BJ (cell line): ENCODE measurements at regions not wholly inside any gene's neighbourhood (a gene's known extent, or its start where the extent isn't known, plus 50 kb on each side); places are given as distances from the start of the nearest gene placed in this dataset.

Experiments used
- CTCF ChIA-PET: fragments of 350-600 bp; formaldehyde crosslinking; extraction: SDS; loops from one replicate; lab custom pipeline; 2021; ENCODE audit warnings: antibody characterized with exemption, inconsistent platforms; lab: Yijun Ruan, JAX
- POLR2A ChIA-PET: fragments of 300-600 bp; sonication (Branson Sonifier 250); formaldehyde crosslinking; extraction: SDS; loops from one replicate; lab custom pipeline; 2021; ENCODE audit warnings: antibody characterized with exemption; lab: Charles Lee
- DNase-seq: peaks from one replicate; pipeline ENCODE4 v3.0.0-alpha.2; 2011; ENCODE audit warnings: low read depth
- H3K27me3 ChIP-seq: 2 replicates; pipeline ENCODE4 v1.6.0; 2011; ENCODE audit warnings: low read length; ENCODE audit not compliant: control insufficient read depth, insufficient read depth
- H3K36me3 ChIP-seq: 2 replicates; pipeline ENCODE4 v1.5.1; 2011; ENCODE audit warnings: low read length; ENCODE audit not compliant: control insufficient read depth, insufficient read depth
- H3K4me3 ChIP-seq: 2 replicates; pipeline ENCODE4 v1.5.1; 2011; ENCODE audit warnings: low read depth, mild to moderate bottlenecking, control low read depth, low read length
- TF ChIP-seq, protein P1 (sequence below): IDR thresholded peaks from 2 replicates; pipeline ENCODE4 v1.5.1; 2011; ENCODE audit warnings: low read depth, mild to moderate bottlenecking, control low read depth, inconsistent platforms, low read length, moderate library complexity; ENCODE audit not compliant: insufficient read depth

DNA sequence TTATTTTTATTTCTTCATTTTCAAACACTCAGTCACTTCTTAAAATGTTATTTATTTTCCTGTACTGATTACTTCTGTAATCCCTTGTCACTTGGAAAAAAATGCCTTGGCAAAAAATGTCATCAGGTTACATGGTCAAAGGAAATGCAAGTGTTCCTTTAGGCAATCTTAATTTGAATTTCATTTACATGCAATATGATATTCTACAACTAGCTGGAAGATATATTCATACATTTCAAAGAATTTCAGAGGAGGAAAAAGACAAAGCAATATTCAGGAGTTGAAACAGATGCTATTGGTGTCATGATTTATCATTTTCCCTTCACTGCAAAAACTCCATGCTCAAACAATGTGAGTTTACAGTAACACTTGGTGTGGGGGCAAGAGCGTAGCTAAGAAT lies 1316.6 kb downstream of the FSTL5 start:
- TF ChIP-seq, protein P1, sequence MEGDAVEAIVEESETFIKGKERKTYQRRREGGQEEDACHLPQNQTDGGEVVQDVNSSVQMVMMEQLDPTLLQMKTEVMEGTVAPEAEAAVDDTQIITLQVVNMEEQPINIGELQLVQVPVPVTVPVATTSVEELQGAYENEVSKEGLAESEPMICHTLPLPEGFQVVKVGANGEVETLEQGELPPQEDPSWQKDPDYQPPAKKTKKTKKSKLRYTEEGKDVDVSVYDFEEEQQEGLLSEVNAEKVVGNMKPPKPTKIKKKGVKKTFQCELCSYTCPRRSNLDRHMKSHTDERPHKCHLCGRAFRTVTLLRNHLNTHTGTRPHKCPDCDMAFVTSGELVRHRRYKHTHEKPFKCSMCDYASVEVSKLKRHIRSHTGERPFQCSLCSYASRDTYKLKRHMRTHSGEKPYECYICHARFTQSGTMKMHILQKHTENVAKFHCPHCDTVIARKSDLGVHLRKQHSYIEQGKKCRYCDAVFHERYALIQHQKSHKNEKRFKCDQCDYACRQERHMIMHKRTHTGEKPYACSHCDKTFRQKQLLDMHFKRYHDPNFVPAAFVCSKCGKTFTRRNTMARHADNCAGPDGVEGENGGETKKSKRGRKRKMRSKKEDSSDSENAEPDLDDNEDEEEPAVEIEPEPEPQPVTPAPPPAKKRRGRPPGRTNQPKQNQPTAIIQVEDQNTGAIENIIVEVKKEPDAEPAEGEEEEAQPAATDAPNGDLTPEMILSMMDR: no peak

DNA sequence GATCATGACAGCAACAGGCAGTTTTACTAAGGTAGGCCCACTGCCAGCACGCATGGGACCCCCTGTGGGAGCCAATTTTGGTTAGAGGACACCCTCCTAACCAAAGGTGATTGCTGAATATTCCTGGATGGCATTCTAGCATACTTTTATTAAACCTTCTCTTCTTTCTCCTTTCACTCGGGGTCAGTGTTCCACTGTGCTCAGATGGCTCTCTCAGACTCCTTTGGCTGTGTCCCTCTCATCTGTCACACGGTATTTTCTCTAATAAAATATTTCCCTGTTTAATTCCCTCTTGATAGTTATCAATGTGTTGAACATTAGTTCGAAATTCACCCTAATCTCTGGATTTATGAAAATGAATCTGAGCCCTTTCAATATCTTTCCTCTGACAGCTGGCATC lies 1315.3 kb downstream of the FSTL5 start:
- Histone ChIP-seq H3K4me3 (no peak overlapping the region), H3K36me3 (no peaks in the 10 kb centered on the region), H3K27me3 (no peaks in the 10 kb centered on the region)
- no peak for DNase-seq
- POLR2A ChIA-PET: no interaction called here
- CTCF ChIA-PET: no interaction called here
- TF ChIP-seq, protein P1: no peak

More for the DNA sequence above, 1316.6 kb downstream of the FSTL5 start:
- no peaks in the 10 kb centered on the region for H3K36me3 ChIP-seq
- POLR2A ChIA-PET: no interaction called here
- no peak overlapping the region for H3K4me3 ChIP-seq
- H3K27me3 ChIP-seq: no peaks in the 10 kb centered on the region
- DNase-seq: no peak
- CTCF ChIA-PET: no interaction called here

DNA sequence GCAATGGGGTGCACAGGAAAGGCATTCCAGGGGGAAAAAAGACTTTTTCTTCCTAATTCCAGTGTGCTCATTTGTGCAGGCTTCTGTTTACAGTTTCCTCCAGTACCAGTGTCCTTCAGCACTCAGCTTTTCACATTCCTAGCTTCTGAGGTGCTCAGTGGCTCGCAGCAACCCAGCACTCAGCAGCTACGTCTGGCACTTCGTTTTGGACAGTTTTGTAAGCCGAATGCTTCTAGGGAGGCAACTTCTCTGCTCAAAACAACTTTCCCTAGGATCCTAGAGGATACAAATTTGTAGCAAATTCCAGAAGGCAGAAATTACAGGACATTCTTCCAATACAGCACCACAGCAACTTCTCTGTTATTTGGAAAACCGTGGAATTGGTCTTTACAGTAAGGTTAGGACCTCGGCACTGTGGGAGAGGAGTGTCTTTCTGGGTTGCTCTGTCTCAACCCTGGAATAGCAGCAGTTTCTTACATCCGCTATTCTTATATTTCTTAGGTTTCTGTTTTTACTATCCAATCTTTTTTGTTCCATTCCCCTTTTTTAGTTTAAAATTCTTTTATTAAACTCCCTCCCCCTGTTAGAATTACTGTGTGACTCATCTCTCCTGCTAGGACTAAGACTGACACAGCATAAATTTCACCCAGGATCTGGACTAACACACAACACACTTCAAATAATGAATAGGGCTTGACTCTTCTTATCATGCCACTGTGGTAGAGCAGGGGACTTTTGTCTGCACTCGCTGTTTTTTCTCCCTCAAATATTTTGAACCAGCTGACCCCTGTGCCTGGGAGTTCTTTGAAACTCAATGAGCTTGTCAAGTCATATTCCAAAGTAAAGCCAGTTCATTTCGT lies 1314.7 kb downstream of the FSTL5 start:
- POLR2A ChIA-PET: no interaction called here
- no peak for DNase-seq
- TF ChIP-seq, protein P1: no peak
- Histone ChIP-seq H3K36me3 (no peaks in the 10 kb centered on the region), H3K27me3 (no peaks in the 10 kb centered on the region), H3K4me3 (no peak overlapping the region)
- CTCF ChIA-PET: no interaction called here

- H3K36me3 ChIP-seq: no peaks in the 10 kb centered on the region
- POLR2A ChIA-PET: no interaction called here
Observed at GRCh38 chr4:160864253-160864652, 1299.5 kb downstream of the FSTL5 start.

DNA sequence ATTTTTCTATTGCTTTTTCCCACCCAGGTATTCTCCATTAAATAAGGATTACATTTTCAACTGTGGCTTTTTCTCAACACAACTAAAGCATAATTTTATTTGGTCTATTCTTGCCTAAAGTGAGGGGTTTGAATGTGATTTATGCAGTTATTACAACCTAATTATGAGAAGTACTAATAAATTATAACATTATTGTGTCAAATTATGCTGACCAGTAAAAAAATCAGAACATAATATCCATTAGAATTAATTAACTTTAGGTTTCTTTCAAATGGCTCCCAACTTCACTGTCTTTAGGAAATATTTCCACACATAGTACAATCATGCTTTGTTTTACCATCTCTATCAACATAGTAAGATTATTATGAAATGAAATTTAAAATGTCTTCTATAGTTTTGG lies 1293.9 kb downstream of the FSTL5 start:
- DNase-seq: no peak
- H3K36me3 ChIP-seq: no peaks in the 10 kb centered on the region
- no peak overlapping the region for H3K4me3 ChIP-seq
- no peaks in the 10 kb centered on the region for H3K27me3 ChIP-seq
- TF ChIP-seq, protein P1: no peak
- POLR2A ChIA-PET: no interaction called here
- CTCF ChIA-PET: no interaction called here

More at GRCh38 chr4:160864253-160864652, 1299.5 kb downstream of the FSTL5 start:
- Histone ChIP-seq H3K4me3 (no peak overlapping the region), H3K27me3 (no peaks in the 10 kb centered on the region)
- CTCF ChIA-PET: no interaction called here
- DNase-seq: no peak
- TF ChIP-seq, protein P1: no peak
